ENCODE measurements at regions not wholly inside any gene's neighbourhood (a gene's known extent, or its start where the extent isn't known, plus 50 kb on each side); places are given as distances from the start of the nearest gene placed in this dataset.

DNA sequence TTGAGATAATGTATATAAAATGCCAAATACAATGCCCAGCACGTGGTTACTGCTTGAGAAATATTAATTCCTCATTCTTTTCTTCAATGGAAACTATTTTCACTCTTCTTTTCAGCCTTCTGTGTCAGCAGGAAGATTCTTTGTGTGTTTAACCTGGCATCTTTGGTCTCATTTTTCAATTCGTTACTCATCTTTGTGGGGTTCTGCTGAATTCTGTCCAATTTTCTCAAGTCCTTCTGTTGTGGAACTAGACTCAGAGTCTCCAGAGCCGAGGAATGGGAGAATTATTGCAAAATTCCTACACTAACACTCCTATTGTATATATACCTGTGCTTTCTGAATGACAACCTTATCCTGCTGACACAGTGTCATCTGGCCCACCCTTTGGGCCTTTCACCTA lies 96.8 kb upstream of the RGMA start:
- in situ Hi-C loops (cut with MboI) (no loop called here), intact Hi-C loops (cut with micrococcal nuclease) (no loop called here)
- Histone ChIP-seq H2AFZ (ENCODE audit: low read depth, low read length) (no peak overlapping the region), H3K4me3 (no peak overlapping the region), H4K20me1 (replicated peaks; ENCODE audit: control insufficient read depth, insufficient read depth, low read length) (no peaks in the 10 kb centered on the region), H3K9me1 (ENCODE audit: control insufficient read depth, insufficient read depth, low read length) (no peaks in the 10 kb centered on the region), H3K27ac (ENCODE audit: extremely low read depth, low read depth, low read length) (no peak overlapping the region), H3K79me2 (ENCODE audit: control insufficient read depth, insufficient read depth, low read length) (no peaks in the 10 kb centered on the region), H3K36me3 (ENCODE audit: control insufficient read depth, insufficient read depth, low read length) (no peaks in the 10 kb centered on the region), H3K9ac (ENCODE audit: insufficient read depth in 1 of 2, low read depth in 2 of 2, low read length in 2 of 2) (no peak overlapping the region), H3K4me1 (replicated peaks in 1 of 2; ENCODE audit: control insufficient read depth in 2 of 2, insufficient read depth in 2 of 2, low read length in 2 of 2) (no peaks in the 10 kb centered on the region), H3K27me3 (ENCODE audit: control insufficient read depth in 2 of 2, insufficient read depth in 2 of 2, low read length in 2 of 2) (peaks cover 12 to 26% of the 10 kb centered on the region in 2 experiments; a peak in 4 of 5 replicates), H3K9me3 (replicated peaks; ENCODE audit: control insufficient read depth, insufficient read depth, low read depth, low read length) (no peaks in the 10 kb centered on the region), H3K4me2 (ENCODE audit: insufficient read depth, low read length) (no peak overlapping the region)
- no peak for ATAC-seq
- ChIA-PET POLR2A (no interaction called here), CTCF (ENCODE audit: low intra/inter-chr PET ratio) (no interaction called here)
- no TSS peak for BruUV-seq (replicated peaks)
- 2% methylated on average over 3 of the region's 3 CpGs for WGBS (ENCODE audit: insufficient coverage, low coverage, missing lambda C conversion rate)
- TF ChIP-seq ZNF140 (CRISPR knock-in tag; IDR thresholded peaks at IDR 0.05) (no peak), ZNF444 (CRISPR knock-in tag; IDR thresholded peaks at IDR 0.05) (no peak), SMARCC2 (IDR thresholded peaks at IDR 0.05; ENCODE audit: low read depth) (no peak), PKNOX1 (IDR thresholded peaks at IDR 0.05) (no peak), PCBP2 (IDR thresholded peaks at IDR 0.05; ENCODE audit: low read depth, low read length, poor library complexity, severe bottlenecking) (no peak)
- DNase-seq (ENCODE audit: extremely low read depth in 1 of 4, low spot score in 3 of 4): no peak
- no peak for FAIRE-seq

GRCh38 chr15:93182703-93183205 lies 93.7 kb upstream of the RGMA start:
- H3K4me3 ChIP-seq: no peak overlapping the region
- BruUV-seq (replicated peaks): no TSS peak
- H4K20me1 ChIP-seq (replicated peaks; ENCODE audit: control insufficient read depth, insufficient read depth, low read length): no peaks in the 10 kb centered on the region; the same call in 1 of the 2 replicates
- H3K27me3 ChIP-seq (ENCODE audit: control insufficient read depth in 2 of 2, insufficient read depth in 2 of 2, low read length in 2 of 2): peaks cover 8 to 32% of the 10 kb centered on the region in 2 experiments; a peak in 4 of 5 replicates
- ChIA-PET POLR2A (no interaction called here), CTCF (ENCODE audit: low intra/inter-chr PET ratio) (no interaction called here)
- H3K9ac ChIP-seq (ENCODE audit: insufficient read depth in 1 of 2, low read depth in 2 of 2, low read length in 2 of 2): no peak overlapping the region
- no peak for ATAC-seq
- no peak for FAIRE-seq
- in situ Hi-C loops (cut with MboI): no loop called here
- peaks cover 0 to 8% of the 10 kb centered on the region in 2 experiments; a peak in 2 of 5 replicates for H3K4me1 ChIP-seq (replicated peaks in 1 of 2; ENCODE audit: control insufficient read depth in 2 of 2, insufficient read depth in 2 of 2, low read length in 2 of 2)
- H3K27ac ChIP-seq (ENCODE audit: extremely low read depth, low read depth, low read length): no peak overlapping the region
- WGBS (ENCODE audit: insufficient coverage, low coverage, missing lambda C conversion rate): 0% methylated on average over 8 of the region's 8 CpGs
- no peak overlapping the region for H3K4me2 ChIP-seq (ENCODE audit: insufficient read depth, low read length)
- no peaks in the 10 kb centered on the region for H3K79me2 ChIP-seq (ENCODE audit: control insufficient read depth, insufficient read depth, low read length)
- intact Hi-C loops (cut with micrococcal nuclease): no loop called here
- DNase-seq (ENCODE audit: extremely low read depth in 1 of 4, low spot score in 3 of 4): no peak
- H3K36me3 ChIP-seq (ENCODE audit: control insufficient read depth, insufficient read depth, low read length): no peaks in the 10 kb centered on the region
- no peaks in the 10 kb centered on the region for H3K9me1 ChIP-seq (ENCODE audit: control insufficient read depth, insufficient read depth, low read length)
- H2AFZ ChIP-seq (ENCODE audit: low read depth, low read length): no peak overlapping the region
- no peaks in the 10 kb centered on the region for H3K9me3 ChIP-seq (replicated peaks; ENCODE audit: control insufficient read depth, insufficient read depth, low read depth, low read length)
- no peak for TF ChIP-seq NR1H2 (CRISPR knock-in tag; IDR thresholded peaks at IDR 0.05)
- no peak for TF ChIP-seq ASH1L (IDR thresholded peaks at IDR 0.05; ENCODE audit: borderline replicate concordance, low read depth, partially characterized antibody)
- no peak for TF ChIP-seq CEBPG (CRISPR knock-in tag; IDR thresholded peaks at IDR 0.05)
- no peak for TF ChIP-seq CEBPG (tag; conservative IDR thresholded peaks at IDR 0.05 in 1 of 2, IDR thresholded peaks at IDR 0.05 in 1 of 2)
- TF ChIP-seq, protein P1, sequence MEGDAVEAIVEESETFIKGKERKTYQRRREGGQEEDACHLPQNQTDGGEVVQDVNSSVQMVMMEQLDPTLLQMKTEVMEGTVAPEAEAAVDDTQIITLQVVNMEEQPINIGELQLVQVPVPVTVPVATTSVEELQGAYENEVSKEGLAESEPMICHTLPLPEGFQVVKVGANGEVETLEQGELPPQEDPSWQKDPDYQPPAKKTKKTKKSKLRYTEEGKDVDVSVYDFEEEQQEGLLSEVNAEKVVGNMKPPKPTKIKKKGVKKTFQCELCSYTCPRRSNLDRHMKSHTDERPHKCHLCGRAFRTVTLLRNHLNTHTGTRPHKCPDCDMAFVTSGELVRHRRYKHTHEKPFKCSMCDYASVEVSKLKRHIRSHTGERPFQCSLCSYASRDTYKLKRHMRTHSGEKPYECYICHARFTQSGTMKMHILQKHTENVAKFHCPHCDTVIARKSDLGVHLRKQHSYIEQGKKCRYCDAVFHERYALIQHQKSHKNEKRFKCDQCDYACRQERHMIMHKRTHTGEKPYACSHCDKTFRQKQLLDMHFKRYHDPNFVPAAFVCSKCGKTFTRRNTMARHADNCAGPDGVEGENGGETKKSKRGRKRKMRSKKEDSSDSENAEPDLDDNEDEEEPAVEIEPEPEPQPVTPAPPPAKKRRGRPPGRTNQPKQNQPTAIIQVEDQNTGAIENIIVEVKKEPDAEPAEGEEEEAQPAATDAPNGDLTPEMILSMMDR (IDR thresholded peaks at IDR 0.05 in 2 of 3, conservative IDR thresholded peaks at IDR 0.05 in 1 of 3; ENCODE audit: insufficient read depth in 2 of 3, low read depth in 1 of 3, low read length in 3 of 3): no peak
- TF ChIP-seq IRF2 (CRISPR knock-in tag; IDR thresholded peaks at IDR 0.05): no peak
- TF ChIP-seq MYNN (IDR thresholded peaks at IDR 0.05): no peak
- no peak for TF ChIP-seq MYNN (CRISPR knock-in tag; IDR thresholded peaks at IDR 0.05)
- TF ChIP-seq RCOR1 (IDR thresholded peaks at IDR 0.05; ENCODE audit: borderline replicate concordance in 1 of 2, low read depth in 2 of 2, low read length in 2 of 2): no peak
- no peak for TF ChIP-seq FOXM1 (IDR thresholded peaks at IDR 0.05; ENCODE audit: low read depth)
- TF ChIP-seq FOXM1 (CRISPR knock-in tag; IDR thresholded peaks at IDR 0.05; ENCODE audit: low read depth): no peak

Data from K562 (cell line).